GM06990 (cell line): ENCODE measurements at regions not wholly inside any gene's neighbourhood (a gene's known extent, or its start where the extent isn't known, plus 50 kb on each side); places are given as distances from the start of the nearest gene placed in this dataset.

Experiments used
- DNase-seq: peaks from one replicate; pipeline ENCODE4 v3.0.0-alpha.2; 2011; ENCODE audit not compliant: insufficient read length; ENCODE audit errors: extremely low read depth
- H3K27me3 ChIP-seq: replicated peaks from 2 replicates; pipeline ENCODE4 v1.6.0; 2011; ENCODE audit warnings: low read length; ENCODE audit not compliant: control insufficient read depth, insufficient read depth
- H3K36me3 ChIP-seq: 2 replicates; pipeline ENCODE4 v1.5.1; 2011; ENCODE audit warnings: low read length; ENCODE audit not compliant: control insufficient read depth, insufficient read depth
- H3K4me3 ChIP-seq: replicated peaks from 2 replicates; pipeline ENCODE4 v1.5.1; 2011; ENCODE audit warnings: low read depth, mild to moderate bottlenecking, control low read depth, low read length
- CTCF ChIP-seq: IDR thresholded peaks from 2 replicates; pipeline ENCODE4 v1.5.1; 2011; ENCODE audit warnings: low read length, control low read depth, mild to moderate bottlenecking, inconsistent platforms; ENCODE audit not compliant: insufficient read depth, poor library complexity, severe bottlenecking

GRCh38 chr6:3996349-3996748 is 82.6 kb downstream of the FAM217A start:
- no peak for DNase-seq
- Histone ChIP-seq H3K36me3 (no peaks in the 10 kb centered on the region), H3K27me3 (no peaks in the 10 kb centered on the region), H3K4me3 (no peak overlapping the region)
- TF ChIP-seq CTCF: no peak

GRCh38 chr6:3997177-3997770 is 81.7 kb downstream of the FAM217A start:
- H3K36me3 ChIP-seq: no peaks in the 10 kb centered on the region
- H3K27me3 ChIP-seq: no peaks in the 10 kb centered on the region
- no peak for TF ChIP-seq CTCF
- DNase-seq: no peak
- no peak overlapping the region for H3K4me3 ChIP-seq

GRCh38 chr6:3999800-4000661 is 78.9 kb downstream of the FAM217A start:
- no peak for TF ChIP-seq CTCF
- no peak overlapping the region for H3K4me3 ChIP-seq
- no peaks in the 10 kb centered on the region for H3K27me3 ChIP-seq
- no peaks in the 10 kb centered on the region for H3K36me3 ChIP-seq
- no peak for DNase-seq

- H3K4me3 ChIP-seq: no peak overlapping the region
- TF ChIP-seq CTCF: no peak
- DNase-seq: no peak
- H3K36me3 ChIP-seq: no peaks in the 10 kb centered on the region
- H3K27me3 ChIP-seq: no peaks in the 10 kb centered on the region
Measured at GRCh38 chr6:4004249-4004648, 74.7 kb downstream of the FAM217A start.

GRCh38 chr6:4008324-4009047 is 70.5 kb downstream of the FAM217A start:
- no peak for DNase-seq
- TF ChIP-seq CTCF: peak; percentile 40
- H3K4me3 ChIP-seq: no peak overlapping the region
- H3K36me3 ChIP-seq: no peaks in the 10 kb centered on the region; the same call in 1 of the 2 replicates
- no peaks in the 10 kb centered on the region for H3K27me3 ChIP-seq
